ENCODE measurements at regions not wholly inside any gene's neighbourhood (a gene's known extent, or its start where the extent isn't known, plus 50 kb on each side); places are given as distances from the start of the nearest gene placed in this dataset.

DNA sequence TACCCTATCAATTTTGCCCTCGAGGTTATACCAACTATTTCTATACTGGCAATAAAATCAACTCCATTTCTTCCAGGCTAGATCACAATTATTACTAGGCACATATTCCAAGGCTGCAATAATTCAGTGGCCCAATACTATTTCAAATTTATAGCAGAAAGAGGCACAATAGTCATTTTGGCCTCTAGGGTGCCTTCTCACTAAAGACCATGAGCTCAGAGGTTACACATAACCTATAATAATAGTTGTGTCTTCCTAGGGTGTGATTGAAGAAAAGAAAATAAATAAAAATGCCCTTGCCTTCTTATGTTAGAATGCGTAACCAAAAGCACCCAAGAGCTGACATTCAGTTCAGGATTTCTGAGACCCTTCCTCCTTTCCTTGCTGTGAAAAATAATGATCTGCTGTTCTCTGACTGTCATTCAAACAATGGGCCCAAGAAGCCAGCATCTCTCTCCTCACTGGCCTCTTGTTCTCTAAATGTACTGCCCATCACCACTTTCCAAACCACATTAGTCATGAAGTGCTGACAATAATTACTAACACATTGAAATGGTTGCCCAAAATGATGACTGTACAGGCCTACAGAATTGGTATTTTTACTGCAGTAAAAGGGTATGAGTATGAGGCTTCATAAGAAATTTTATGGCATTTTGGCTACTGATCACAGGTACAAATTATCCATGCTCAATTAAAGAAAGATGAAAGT is 244.8 kb downstream of the LRRN1 start:
- FAIRE-seq (peak; percentile 57), DNase-seq (ENCODE audit: insufficient read length, low spot score) (no peak)
- TF ChIP-seq POLR2A (IDR thresholded peaks at IDR 0.05; ENCODE audit: low read depth, low read length), result no peak

DNA sequence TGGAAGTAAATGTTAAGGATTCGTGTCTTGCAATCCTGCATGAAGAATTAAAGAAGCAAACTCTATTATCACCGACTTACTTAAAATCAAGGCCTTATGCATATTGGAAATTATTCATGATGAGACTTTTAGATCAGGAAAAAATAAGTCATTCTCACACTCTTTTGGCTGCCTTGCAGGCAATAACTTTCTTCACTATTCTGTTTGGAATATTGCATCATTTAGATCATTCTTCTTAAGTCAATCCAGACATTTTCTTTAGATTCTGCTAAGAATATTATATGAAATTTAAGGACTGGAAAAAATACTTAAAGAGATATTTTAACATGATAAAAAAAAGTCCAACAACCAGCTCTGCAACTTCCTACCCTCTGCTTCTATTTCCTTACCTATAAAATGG is 245.4 kb downstream of the LRRN1 start:
- DNase-seq (ENCODE audit: insufficient read length, low spot score) (no peak), FAIRE-seq (no peak)
- TF ChIP-seq POLR2A (IDR thresholded peaks at IDR 0.05; ENCODE audit: low read depth, low read length), result no peak

DNA sequence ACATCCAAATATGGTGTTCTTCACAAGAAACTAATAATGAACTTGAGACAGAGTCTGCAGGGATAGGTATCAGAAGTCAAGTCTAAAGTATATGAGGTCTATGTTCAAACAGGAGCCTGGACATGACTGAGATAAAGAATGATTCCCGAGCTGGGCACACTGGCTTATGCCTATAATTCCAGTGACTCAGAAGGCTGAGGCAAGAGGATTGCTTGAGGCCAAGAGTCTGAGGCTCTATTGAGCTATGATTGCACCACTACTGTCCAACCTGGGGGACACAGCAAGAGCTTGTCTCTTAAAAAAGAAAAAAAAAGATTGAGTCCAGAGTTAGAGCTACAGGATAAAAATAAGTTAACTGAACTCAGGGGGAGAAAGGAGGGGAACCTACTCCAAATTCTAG is 246.5 kb downstream of the LRRN1 start:
- FAIRE-seq (no peak), DNase-seq (ENCODE audit: insufficient read length, low spot score) (no peak)
- no peak for TF ChIP-seq POLR2A (IDR thresholded peaks at IDR 0.05; ENCODE audit: low read depth, low read length)

DNA sequence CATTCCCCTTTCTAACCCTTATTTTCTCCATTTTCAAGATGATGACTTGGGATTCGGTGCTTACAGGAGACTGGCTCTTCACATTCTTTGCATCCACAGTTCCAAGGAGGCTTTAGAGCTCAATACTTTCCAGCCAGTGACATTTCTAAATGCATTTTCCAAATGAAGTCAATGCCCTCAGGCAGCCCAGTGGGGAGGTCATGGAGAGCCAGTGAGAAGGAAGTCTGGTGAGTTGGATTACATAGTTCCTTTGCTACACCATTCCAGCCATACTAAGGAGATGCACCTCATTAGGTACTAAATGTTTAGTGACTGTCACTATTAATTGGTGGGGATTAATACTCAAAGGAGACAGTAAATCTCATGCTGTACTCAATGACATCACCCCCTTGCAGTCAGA is 248.1 kb downstream of the LRRN1 start:
- FAIRE-seq (no peak), DNase-seq (ENCODE audit: insufficient read length, low spot score) (no peak)
- no peak for TF ChIP-seq POLR2A (IDR thresholded peaks at IDR 0.05; ENCODE audit: low read depth, low read length)

DNA sequence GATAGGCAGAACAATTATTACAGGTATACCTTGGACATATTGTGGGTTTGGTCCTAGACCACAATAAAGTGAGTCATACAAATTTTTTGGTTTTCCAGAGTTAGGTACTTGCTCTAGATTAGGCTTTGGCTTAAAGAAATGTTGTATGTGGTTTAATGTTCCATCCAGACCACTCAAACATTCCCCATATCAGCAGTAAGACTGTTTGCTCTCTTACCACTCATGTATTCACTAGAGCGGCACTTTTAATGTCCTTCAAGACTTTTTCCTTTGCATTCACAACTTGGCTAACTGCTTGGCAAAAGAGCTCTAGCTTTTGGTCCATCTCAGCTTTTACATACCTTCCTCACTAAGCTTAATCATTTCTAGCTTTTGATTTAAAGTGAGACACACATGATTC is 250.5 kb upstream of the SETMAR start:
- DNase-seq (ENCODE audit: insufficient read length, low spot score) (no peak), FAIRE-seq (no peak)
- no peak for TF ChIP-seq POLR2A (IDR thresholded peaks at IDR 0.05; ENCODE audit: low read depth, low read length)

DNA sequence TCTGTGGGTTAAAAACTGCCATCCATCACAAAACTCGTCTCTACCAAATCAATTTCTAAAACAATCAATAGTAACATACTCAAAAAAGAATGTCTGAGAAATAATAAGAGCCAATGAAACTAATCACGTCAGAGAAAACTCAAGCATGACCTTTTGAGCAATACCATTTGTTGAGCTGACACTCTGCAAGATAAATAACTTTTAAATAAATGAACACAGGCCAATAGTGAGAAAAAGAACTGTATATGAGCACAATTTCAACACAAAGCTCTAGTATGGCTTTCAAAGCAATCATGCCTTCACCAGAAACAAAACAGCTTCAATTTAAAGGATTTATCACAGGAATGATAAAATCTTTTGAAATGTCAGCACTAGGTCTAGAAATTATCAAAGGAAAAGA is 249.2 kb upstream of the SETMAR start:
- TF ChIP-seq POLR2A (IDR thresholded peaks at IDR 0.05; ENCODE audit: low read depth, low read length), result no peak
- DNase-seq (ENCODE audit: insufficient read length, low spot score) (no peak), FAIRE-seq (no peak)

DNA sequence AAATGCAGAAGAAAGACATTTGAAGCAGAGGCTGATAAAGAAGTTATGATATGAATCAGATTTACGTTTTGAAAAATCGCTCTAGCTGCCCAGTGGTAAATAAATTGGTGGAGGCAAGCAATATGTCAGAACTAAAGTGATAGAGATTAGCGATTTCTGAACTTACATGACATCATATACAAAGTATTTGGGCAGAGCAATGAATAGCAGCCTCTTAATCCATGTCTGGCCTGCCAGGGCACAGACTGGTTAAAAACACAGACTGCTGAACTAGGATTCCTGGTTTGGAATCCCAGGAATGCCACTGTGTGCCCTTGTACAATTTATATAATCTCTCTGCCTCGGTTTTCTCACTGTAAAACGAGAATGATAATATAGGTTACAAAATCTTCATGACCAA is 243.1 kb upstream of the SETMAR start:
- DNase-seq (ENCODE audit: insufficient read length, low spot score) (peak; percentile 40), FAIRE-seq (peak; percentile 92)
- no peak for TF ChIP-seq POLR2A (IDR thresholded peaks at IDR 0.05; ENCODE audit: low read depth, low read length)

DNA sequence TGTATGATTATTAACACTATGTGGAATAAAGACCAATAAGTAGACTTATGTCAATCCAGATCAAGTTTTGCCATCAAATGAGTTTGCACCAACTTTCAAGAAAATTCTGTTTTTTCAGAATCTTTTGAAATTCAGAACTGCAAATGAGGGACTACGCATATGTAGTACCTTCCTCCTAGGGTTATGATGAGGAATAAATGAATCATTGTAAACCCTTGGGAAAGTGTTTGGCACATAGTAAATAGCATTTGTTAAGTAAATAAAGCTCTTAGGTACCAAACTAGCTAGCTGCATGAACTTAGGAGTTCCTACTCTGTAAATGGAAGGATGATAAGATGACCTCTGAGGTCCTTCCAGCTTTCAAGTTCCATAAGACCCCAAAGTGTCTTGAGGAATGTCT is 242.6 kb upstream of the SETMAR start:
- DNase-seq (ENCODE audit: insufficient read length, low spot score) (no peak), FAIRE-seq (peak; percentile 52)
- no peak for TF ChIP-seq POLR2A (IDR thresholded peaks at IDR 0.05; ENCODE audit: low read depth, low read length)

DNA sequence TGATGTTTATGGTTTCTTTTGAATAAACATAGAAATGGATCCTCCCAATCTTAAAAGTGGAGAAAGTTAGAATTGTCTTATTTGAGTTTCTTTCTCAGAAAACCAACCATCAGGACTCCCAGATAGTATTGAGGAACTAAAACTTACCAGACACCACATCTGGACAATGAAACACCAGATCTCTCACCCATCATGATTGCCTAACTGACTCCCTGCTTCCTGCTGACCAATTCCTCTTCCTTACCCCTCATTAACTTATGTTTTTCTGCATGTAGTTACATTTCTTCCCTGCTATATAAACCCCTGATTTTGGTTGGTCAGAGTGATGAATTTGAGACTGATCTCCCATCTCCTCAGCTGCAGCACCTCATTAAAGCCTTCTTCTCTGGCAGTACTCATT is 242.0 kb upstream of the SETMAR start:
- no peak for TF ChIP-seq POLR2A (IDR thresholded peaks at IDR 0.05; ENCODE audit: low read depth, low read length)
- no peak for DNase-seq (ENCODE audit: insufficient read length, low spot score)
- FAIRE-seq, result no peak

DNA sequence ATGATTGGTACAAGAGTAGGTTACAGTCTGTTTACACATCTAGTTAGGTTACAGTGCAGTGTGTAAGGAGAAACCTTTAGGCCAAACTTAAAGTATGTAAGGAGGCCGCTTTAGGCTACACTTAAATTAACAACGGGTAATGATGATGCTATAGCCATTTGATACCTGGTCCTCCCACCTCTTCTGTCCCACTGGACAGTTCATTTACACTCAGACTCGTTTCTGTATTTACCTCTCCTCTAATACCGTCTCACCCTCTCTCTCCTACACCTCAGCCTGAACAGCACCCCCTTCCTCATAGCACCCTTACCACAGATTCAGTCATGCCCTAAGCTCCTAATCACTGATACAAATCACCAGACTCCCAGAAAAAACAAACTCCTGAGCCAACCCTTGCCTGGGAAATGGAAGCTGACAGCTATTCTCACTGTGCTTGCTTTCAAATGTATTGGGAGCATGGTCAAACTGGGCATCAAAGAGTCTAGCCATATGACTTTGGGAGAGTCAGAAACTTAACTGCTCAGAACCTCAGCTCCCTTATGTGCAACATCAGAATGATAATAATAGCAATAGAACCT is 241.3 kb upstream of the SETMAR start:
- no peak for TF ChIP-seq POLR2A (IDR thresholded peaks at IDR 0.05; ENCODE audit: low read depth, low read length)
- no peak for DNase-seq (ENCODE audit: insufficient read length, low spot score)
- no peak for FAIRE-seq

DNA sequence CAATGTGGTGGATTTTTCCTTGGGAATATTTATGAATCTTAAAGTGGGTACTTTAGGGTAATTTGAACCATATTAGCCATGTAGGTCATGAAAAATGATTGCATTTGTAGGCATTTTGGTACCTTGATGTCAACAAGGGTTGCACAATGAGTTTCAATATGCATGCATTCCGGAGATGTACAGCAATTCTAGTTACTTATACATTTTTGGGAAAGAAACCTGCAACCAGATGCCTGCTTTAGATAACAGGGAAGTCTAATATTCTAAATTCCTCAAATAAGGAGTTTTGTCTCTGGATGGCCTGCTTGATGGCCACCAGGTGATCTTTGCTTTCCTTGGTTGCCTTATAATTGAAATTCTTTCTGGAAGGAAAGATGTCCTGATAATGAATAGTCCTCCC is 240.5 kb upstream of the SETMAR start:
- TF ChIP-seq POLR2A (IDR thresholded peaks at IDR 0.05; ENCODE audit: low read depth, low read length), result no peak
- FAIRE-seq, result no peak

DNA sequence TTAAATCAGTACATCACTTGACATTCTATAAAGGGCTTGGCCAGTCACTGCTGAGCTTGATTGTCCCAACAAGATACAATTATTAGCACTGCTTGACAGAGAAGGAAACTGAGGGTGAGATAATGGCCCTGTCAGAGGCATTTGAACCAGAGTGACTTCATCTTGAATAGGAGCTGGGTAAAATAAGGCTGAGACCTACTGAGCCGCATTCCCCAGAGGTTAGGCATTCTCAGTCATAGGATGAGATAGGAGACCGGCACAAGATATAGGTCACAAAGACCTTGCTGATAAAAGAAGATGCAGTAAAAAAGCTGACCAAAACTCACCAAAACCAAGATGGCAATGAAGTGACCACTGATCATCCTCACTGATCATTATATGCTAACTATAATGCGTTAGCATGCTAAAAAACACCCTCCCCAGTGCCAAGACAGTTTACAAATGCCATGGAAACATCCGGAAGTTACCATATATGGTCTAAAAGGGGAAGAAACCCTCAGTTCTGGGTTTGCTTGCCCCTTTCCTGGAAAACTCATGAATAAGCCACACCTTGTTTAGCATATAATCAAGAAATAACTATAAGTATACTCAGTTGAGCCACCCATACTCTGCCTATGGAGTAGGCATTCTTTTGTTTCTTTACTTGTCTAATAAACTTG is 239.1 kb upstream of the SETMAR start:
- DNase-seq (ENCODE audit: insufficient read length, low spot score), result no peak
- TF ChIP-seq POLR2A (IDR thresholded peaks at IDR 0.05; ENCODE audit: low read depth, low read length), result no peak
- FAIRE-seq, result no peak

More for the DNA sequence above, 240.5 kb upstream of the SETMAR start:
- DNase-seq (ENCODE audit: insufficient read length, low spot score), result no peak

DNA sequence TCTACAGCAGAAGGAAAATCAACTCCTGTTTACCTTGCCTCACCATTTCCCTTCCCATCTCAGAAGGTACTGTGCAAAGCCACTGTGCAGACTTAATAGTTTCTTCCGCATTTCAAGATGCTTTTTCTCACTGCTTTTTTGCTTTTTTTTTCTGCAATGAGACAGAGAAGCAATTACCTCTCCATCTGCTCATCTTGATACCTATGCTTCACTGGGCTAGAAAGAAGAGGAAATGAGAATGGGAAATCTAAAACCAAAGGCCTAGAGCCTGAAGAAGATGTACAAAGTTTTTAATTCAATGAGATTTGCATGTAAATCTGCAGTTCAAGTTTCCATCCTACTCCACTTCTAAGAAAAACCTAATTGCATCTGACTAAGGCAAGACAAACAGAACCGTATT is 238.1 kb upstream of the SETMAR start:
- no peak for TF ChIP-seq POLR2A (IDR thresholded peaks at IDR 0.05; ENCODE audit: low read depth, low read length)
- FAIRE-seq, result no peak
- no peak for DNase-seq (ENCODE audit: insufficient read length, low spot score)

DNA sequence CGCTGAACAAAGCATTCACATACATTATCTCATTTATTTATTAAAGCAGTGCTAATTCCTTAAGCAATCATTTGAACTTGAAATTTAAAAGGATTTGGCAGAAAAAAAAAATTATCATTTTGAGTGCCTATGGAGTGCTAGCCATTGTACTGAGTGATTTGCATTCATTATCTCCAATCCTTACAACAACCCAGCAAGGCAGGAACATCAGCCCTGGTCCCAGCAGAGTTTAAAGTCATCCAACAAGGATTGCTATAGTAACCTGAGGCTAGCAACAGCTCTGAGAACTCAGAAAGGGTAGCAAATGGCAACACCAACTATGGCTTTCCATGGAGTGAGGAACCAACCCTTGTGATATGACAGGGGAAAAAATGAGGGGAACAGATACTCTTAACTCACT is 237.6 kb upstream of the SETMAR start:
- FAIRE-seq (no peak), DNase-seq (ENCODE audit: insufficient read length, low spot score) (no peak)
- TF ChIP-seq POLR2A (IDR thresholded peaks at IDR 0.05; ENCODE audit: low read depth, low read length), result no peak

DNA sequence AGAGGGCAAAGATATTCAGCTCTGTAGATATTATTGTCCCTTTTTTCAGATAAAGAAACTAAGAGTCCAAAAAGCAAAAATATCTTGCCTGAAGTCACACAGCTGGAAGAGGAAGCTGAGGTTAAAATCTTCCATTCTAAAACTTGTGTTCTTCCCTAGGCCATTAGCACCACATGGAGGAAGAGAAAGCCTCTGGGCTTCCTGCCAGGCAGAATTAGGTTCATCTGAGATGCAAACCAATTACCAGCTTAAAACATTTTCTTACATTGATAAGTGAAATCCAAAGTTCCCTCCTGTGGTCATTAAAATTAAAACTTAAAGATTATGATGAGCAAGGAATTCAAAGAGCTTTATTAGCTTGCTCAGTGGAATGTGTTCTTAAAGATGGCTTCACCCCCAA is 235.3 kb upstream of the SETMAR start:
- no peak for DNase-seq (ENCODE audit: insufficient read length, low spot score)
- FAIRE-seq, result no peak
- no peak for TF ChIP-seq POLR2A (IDR thresholded peaks at IDR 0.05; ENCODE audit: low read depth, low read length)

All from H54 (cell line).